Activated T-helper 9 cell treated with anti-CD3 and anti-CD28 coated beads, Interleukin-2, amount 50 U/mL, for 16 hours (primary cell): ENCODE measurements at regions not wholly inside any gene's neighbourhood (a gene's known extent, or its start where the extent isn't known, plus 50 kb on each side); places are given as distances from the start of the nearest gene placed in this dataset.

Source experiments
- DNase-seq: peaks from one replicate; pipeline ENCODE4 v3.0.0-alpha.2; 2020; ENCODE audit warnings: low read depth

DNA sequence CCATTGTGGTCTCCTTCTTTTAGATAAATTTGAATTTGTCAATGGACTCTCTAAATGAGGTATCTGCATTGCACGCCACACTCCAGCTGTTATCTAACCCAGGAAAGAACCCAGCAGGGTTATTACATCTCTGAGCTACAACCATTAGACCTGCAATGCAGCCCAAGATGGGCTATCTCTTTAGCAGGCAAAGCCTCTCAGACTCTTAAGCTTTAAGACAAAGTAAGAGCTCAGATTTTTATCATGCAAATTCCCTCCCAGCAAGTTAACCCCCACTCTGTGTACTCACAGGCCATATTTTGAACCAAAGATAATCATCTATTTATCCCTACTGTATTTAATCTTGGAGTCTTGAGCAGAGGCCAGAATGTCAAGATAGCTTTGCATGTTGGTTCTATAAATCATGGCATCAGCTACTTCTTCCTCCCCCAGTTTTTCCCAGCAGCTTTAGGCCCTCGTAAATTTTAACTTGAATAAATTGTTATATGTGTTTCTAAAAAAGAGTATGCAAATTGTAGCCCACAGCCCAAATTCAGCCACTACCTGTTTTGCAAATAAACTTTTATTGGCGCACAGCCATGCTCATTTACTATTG, 273.7 kb upstream of the PKDCC start:
- DNase-seq, result no peak

DNA sequence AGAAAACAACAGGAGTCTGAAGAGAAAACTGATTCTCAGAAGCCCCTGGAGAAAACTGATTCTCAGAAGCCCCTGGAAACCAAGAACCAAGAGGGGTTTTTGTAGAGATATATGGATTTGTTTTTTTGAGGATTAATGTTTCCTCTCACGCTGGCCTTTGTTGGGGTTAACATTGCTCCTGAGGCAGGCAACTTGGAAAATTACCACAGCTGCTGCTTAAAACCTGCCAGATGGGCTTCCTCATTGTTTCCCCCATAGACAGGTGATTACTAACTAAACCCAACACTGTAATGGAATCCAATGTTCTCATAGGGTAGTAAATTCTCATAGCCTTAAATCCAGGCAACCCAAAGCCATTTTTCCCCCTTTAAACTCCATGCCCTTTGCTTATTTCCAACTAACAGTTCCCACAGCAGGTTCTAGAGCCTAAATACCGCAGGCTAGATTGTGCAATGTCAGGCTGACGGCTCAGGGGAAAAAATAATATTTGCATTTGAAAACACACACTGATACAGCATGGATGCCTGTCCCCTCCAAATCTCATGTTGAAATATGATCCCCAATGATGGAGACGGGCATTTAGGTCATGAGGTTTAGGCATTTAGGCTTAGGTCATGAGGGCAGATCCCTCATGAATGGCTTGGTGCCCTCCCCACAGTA, 272.3 kb upstream of the PKDCC start:
- DNase-seq, result no peak

DNA sequence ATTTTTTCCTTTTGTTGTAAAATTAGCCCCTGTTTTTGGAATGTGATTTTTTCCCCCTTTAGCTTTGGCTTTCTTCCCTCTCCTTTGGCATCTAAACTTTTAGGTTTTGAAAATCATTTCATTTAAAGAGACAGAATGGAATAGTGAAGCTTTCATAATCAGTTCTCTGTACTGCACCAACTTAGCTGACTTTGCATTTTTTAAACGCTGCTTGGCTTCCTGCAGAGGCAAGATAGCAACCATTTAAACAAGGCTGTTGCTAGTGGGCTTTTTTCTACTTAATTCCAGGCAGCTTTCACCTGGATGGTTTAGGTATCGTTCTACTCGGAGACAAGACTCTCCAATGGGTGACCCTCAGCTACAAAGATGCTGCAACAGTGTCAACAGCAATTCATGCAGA, 267.9 kb upstream of the PKDCC start:
- no peak for DNase-seq

DNA sequence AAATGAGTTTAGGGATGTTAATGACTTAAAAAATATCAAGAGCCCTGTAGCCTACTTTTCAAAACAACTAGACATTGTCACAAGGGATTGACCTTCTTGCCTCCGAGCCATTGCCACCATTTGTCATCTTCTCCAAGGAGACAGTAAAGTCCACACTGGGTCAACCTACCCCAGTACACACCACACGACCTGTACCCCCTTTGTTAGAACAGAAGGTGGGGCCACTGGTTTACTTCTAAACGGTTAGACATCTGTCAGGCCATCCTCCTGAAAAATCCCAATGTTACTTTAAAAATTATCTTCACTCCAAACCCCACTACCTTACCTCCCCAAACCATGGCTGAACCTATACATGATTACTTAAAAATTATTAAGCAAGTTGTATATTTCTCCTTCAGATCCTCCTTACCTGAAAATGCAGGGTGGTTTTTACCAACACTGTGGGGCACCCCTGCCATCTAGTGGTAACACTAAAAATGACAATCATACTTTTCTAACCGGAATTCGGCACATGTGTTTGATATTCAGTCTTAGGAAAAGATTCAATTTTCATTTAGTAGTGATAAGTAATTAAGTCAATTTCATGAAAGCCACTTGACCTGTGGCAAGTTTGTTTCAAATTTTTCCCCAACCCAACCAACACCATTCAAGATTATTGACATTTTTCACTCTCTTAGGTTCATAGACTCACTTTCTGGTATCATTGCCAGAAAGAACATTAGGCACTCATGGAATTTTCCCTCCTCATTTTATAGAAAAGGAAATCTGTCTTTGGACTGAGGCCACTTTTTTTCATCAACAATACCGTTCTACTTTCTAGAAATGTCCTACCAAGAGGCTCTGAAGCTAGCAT, 265.3 kb upstream of the PKDCC start:
- DNase-seq, result no peak

DNA sequence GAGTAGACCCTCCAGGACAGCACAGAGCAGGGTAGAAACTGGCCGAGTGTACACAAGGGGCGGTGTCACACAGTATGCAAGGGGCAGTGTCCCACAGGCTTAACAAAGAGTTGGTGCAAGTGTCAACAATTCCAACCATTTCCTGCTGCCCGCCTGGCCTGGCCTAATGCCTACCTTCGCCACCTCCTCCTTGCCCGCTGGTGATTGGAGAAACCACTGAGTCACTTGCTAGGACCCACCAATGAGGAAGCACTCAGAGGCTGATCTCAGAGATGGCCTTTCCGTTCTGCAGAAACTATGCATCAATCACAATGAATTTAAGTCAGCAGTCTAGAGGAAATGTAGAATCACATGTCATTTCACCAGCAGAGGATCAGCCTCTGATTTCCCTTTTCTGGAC, 263.3 kb upstream of the PKDCC start:
- no peak for DNase-seq

DNA sequence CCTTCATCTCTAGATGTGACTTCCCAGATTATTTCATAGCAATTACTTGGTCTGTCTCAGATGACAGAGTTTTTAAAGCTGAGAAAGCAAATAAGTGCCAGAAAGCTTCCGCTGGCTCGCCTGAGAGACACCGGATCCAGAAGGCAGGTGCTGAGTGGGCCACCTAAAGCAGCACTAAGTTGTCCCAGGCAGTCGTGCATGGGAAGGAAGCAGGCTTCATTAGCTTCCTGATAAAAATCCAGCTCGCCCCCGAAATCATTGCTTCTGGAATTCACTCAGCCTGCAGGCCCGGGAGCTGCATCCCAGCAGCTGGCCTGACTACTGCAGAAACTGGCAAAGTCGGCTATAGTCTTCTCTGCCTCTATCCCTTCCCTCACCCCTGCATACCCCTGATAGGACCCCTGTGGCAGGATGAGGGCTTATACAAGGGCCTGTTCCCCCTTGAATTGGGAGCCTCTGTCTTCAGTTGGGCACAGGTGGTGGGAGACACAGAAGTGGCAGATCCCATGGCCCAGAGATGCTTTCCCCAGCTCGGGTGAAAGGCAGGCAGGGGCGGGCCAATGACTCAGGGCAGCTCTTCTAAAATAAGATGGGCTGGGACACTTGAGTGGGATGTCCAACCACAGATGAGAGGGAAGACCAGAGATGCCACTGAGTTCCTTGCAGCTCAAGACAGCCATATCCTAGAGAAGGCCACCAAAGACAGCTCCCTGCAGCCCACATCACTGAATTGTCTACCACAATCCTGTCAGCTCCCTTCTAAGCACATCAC, 262.4 kb upstream of the PKDCC start:
- DNase-seq, result no peak

DNA sequence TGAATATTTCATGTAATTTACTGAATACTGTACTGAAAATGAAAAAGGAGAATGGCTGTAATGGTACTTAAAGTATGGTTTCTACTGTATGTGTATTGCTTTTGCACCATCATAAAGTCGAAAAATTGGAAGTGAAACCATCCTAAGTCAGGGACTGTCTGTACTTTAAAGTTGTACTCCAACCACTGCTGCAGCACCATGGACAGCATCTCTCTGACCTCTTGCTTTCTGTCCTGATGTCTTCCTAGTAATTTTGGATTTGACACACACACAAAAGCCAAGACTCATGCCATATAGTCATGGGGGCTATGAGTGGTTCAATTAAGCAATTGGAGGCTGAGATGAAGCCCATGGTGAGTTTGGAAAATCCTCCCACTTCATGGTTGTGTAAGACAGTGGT, 256.3 kb upstream of the PKDCC start:
- no peak for DNase-seq

DNA sequence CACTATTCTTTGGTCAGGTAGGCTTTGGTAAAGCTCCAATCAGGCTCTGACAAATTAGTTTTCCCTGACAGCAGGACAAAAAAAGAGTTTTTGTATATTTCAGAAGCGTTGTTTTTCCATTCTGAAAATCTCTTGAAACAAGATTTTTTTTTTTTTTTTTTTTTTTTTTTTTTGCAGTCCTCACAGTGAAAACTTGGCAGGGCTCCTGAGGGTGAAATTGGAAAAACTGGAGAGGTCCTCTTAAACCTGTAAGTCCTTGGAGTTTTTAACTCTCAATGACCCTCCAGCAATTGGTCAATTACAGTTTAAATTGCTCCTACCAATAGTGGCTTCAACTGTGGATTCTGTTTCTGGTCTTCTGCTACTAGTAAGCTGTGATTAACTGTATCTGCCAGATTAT, 244.5 kb upstream of the PKDCC start:
- no peak for DNase-seq

DNA sequence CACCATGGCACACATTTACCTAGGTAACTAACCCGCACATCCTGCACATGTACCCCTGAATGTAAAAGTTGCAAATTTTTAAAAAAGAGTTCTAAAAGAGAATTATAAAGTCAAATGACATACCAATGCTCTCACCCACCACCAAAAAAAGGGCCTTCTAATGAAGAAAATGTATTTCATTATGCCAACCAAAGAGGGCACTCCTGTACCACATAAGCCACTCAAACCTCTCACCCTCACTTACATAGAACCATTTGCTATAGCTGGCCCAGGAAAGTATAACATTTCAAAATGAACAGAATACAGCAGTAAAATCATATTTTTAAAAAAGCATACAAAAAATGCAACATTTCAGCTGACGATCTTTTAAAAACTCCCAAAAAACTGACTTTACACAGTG, 241.5 kb upstream of the PKDCC start:
- DNase-seq, result no peak

DNA sequence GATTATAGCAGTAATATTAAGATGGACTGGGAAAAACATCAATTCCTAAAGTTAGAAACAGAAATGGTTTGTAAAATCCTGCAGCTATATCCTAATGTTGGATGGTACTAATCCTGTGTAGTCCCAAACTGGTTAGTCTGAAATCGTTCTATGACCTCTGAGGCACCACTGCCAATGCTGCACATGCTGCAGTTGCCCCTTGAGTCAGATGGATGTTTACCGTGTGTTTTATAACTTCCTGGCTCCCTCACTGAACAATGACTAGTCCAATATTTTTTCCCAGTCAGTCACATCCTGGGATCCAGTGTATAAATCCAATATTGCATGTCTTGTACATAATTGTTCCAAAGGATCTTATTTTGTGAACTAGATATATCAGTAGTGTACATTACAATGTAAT, 226.7 kb upstream of the PKDCC start:
- DNase-seq, result no peak

DNA sequence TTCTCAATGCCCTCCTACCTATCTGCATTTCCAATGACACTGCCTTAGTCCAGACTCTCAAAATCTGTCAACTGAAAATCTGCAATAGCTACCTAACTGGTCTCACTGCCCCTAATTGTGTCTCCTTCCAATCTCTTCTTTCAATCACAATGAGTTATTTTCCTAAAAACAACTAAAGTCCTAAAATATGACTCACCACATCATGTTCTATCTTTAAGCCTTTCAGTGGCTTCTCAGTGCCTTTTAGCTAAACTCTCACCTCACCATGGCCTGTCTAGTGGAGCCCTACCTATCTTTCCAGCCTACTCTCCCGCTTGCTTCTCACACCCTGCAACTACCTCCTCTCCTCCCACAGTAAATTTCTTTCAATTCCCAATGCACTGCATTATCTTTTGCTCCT, 220.9 kb upstream of the PKDCC start:
- DNase-seq, result no peak

DNA sequence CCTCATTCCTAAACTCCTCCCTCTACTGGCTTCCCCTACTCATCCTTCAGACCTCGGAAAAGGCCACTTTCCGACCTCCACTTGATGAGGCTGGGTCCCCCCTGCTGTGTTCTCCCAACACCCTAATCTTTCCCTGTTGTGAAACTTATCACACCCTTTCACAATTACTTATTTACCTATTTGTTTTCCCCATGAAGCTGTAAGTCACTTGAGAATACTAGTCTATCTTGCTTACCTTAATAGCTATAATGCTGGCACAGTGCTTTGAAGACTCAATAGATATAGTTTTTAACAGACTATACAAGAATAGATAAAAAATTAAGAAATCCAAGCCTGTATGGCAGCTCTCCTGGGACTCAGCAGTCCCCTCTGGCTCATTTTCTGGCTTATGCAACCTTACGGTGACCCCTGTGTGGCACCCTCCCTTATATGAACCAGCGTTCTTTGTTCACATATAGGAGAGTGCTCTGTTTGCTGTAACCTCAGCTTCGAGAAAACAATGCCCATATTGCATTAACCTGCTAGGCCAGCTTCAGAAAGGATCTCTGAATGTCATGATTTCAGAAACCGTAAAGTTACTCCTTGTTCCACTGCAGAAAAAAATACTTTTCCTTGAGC, 220.4 kb upstream of the PKDCC start:
- no peak for DNase-seq

DNA sequence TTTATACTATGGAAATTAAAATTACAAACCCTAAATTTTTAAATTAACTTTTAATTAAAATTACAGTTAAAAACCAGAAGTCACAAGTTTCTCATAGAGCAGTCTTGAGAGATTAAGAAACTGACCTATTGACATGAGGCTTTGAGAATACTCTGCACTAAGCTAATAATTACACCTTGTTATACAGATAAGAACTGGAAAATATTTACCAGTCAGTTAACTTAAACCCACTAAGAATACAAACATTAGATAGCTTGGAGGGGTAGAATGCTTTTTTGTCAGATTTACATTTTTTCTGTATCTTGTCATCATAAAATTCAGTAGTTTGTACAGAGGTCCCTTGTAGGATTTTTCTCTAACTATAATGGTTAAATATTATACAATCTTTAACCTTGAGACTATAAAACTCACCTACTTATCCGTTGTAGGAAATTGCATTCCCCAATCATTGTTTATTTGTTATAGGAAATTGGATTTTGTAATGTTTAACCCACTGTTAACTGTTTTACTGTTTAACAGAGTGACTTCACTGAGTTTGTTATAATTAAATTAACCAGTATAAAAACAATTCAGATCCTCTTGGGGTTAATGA, 219.7 kb upstream of the PKDCC start:
- DNase-seq, result no peak

DNA sequence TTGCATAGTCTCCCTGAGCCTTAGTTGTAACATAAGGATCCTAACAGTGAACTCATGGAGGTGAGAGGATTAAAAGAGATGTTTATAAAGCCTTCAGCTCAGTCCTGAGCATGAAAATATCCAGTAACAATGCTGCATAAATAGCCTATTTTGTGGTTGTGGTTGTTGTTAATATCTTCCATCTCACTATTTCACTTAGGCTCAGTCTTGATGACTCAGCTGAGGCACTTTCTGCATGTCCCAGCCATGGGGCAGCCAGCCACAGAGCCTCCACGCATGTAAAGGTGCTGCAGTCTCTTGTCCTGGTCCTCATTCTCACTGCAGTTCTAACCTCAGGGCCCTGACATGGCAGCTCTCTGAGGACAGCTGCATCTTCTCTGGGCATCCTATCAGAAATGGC, 218.8 kb upstream of the PKDCC start:
- no peak for DNase-seq

DNA sequence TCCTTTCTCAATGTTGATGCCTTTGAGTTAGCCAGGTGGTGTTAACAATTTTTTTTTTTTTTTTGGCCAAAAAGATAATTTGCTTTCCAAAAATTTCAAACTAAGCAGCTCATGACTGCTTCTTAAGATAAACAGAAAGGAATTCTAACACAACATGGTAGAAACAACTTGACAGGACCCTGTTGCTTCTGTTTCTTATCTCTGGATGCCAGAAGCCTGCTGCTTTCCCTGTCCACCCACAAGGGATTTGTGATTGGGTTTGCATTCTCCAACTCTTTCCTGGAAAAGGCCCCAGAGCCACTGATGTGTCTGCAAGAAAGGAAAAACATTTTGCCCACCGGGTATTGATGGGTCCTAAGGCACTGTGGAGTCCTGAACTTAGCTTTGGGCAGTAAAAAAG, 217.2 kb upstream of the PKDCC start:
- DNase-seq, result no peak

DNA sequence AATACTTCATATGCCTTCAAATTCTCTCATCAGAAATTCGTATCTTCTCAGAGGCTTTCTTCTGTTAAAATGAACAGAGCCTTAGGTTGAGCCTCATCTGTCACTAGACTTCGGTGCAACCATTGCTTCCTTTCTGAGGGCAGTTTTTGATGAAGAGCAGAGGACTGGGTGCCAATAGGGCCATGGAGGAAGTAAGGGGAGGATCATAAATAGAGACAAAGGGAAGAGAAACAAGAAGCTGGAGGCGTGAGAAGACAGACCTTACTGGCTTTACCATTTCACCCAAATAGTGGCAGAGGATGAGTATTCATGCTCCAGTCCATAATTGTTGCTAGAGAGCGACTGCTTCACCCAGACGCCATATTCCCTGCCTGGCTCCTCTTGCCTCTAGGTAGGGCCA, 215.6 kb upstream of the PKDCC start:
- no peak for DNase-seq

DNA sequence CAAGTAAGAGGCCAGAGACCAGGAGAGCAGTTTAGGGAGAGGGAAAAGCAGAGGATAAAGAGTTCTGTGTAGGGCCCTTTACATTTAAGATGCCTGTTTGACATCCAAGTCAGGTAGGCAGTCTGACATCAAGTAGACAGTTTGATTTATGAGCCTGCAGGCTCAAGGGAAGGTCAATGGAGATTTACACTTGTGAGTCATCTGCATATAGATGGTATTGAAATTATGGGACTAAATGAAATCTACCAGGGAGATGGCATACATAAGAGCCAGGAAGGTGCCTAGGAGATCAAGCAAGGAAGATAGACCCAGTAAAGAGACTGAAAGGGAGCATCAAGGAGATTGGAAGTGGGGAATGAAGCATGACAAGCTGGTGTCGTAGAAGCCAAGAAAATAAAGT, 212.4 kb upstream of the PKDCC start:
- DNase-seq, result no peak

DNA sequence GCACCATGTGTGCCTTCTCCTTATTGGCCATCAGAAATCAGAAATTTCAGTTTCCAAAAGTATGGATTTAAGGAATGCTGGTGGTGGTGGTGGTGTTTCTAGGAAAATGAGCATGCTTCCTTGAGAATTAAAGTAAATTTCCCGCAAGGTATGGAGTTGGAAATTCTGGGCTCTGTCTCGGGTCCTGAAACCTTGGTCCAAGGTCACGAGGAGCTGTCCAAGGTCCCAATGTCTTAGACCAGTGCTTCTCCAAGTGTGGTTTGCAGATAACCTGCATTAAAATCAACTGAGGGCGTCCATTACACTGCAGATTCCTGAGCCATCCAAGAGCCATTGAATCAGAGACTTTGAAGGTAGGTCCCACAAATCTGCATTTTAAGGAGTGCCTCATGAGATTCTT, 210.9 kb upstream of the PKDCC start:
- DNase-seq, result no peak

DNA sequence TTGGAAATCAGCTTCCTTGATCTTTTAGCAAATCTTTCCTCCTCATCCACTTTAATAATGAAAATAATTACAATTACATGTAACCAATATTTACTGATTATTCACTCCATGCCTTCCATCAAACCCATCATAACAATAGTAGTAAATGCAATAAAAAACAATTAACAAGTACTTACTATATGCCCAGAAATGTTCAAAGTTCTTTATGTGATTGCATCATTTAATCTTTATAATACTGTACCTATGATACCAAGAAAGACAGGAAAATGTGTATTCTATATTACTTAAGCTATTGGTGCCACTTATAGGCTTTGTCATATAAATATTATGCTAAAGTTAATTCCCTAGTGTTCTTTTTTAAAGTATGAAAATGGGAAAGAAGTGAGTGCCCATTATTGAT, 210.2 kb upstream of the PKDCC start:
- DNase-seq, result no peak

DNA sequence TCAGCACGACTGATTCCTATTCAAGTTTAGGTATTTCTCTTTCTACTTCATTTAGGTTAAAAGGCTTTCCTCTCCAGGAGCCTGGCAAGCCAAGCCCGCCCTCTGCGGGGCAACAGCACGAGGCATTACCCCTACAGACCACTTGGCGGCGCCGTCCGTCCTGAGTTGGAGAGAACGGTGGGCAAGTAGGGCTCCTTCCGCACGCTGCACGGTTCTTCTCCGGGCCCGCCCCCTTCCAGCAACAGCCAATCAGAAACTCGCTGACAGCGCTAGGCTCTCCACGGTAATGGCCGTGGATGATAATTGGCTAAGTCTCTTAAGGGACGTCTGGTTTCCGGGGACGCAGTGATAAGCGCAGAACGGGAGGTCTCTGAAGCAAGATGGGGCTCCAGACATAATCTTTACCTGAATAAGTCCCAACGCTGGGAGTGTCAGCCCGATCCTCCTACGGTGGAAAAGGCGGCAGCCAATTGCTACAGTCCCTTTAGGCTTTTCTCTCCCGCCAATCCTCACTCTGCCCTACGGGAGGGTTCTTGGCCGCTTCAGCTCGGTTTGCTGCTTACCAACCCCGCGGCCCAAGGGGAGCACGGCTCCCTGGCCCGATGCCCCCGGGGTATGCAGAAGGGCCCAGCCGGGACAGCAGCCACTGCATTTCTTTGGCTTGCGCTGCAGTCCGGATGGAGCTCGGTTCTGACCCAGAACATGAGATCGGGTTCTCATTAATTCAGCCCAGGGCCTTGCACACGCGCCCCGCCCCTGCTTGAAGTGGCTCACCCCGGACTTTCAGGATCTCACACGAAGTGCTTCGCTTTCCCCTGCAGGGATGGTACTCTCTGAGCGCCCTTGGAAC, 206.9 kb upstream of the PKDCC start:
- DNase-seq, result peak; percentile 95

DNA sequence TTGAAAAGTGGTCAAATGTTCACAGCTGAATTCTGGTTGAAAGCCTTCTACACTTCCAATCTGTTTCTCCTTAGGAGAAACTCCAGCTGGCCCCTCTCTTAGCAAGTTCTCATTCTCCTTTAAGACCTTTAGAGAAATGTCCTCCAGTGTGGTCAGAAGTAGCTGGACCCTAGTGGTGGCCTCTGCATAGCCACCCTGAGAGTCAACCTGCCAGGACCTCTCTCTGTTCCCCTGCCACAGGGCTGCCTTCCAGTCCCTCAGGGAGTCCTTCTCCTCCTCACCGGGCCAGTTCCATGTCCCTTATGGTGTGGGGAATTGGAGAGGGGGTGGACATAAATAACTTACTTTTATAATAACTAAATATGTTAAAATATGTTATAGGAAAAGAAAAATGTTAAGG, 200.9 kb upstream of the PKDCC start:
- DNase-seq, result no peak
